ENCODE measurements at regions not wholly inside any gene's neighbourhood (a gene's known extent, or its start where the extent isn't known, plus 50 kb on each side); places are given as distances from the start of the nearest gene placed in this dataset.

DNA sequence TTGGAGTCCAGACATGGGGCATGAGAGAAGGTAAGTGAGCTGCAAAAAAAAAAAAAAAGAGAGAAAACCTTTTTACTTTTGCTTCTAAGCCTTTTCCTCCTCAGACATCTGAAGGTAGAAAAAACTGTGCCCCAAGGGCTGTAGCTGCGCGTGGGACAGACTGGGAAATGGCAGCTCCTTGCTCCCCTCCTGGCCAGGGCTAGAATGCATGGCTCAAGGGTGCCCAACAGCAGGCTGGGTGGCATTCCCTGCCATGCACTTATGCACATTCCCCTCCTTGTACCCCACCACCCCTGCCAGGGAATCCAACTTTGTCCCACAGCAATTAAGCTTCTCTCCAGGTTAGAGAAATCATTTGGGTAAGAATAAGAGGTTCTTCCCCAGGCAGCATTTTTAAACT, 421.2 kb downstream of the TRAM1L1 start:
- Histone ChIP-seq H3K36me3 (no peaks in the 10 kb centered on the region), H3K4me3 (no peak overlapping the region), H3K4me1 (no peaks in the 10 kb centered on the region), H3K9me3 (no peaks in the 10 kb centered on the region), H3K27ac (no peak overlapping the region), H3K27me3 (no peaks in the 10 kb centered on the region)
- TF ChIP-seq, protein P1, sequence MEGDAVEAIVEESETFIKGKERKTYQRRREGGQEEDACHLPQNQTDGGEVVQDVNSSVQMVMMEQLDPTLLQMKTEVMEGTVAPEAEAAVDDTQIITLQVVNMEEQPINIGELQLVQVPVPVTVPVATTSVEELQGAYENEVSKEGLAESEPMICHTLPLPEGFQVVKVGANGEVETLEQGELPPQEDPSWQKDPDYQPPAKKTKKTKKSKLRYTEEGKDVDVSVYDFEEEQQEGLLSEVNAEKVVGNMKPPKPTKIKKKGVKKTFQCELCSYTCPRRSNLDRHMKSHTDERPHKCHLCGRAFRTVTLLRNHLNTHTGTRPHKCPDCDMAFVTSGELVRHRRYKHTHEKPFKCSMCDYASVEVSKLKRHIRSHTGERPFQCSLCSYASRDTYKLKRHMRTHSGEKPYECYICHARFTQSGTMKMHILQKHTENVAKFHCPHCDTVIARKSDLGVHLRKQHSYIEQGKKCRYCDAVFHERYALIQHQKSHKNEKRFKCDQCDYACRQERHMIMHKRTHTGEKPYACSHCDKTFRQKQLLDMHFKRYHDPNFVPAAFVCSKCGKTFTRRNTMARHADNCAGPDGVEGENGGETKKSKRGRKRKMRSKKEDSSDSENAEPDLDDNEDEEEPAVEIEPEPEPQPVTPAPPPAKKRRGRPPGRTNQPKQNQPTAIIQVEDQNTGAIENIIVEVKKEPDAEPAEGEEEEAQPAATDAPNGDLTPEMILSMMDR (IDR thresholded peaks at IDR 0.05), result no peak
- no peak for TF ChIP-seq POLR2AphosphoS5 (IDR thresholded peaks at IDR 0.05)
- WGBS, 2 donors (ENCODE audit: low coverage in 1 of 2), result 79 to 82% methylated on average over 2 of the region's 2 CpGs
- DNase-seq, result no peak
- in situ Hi-C loops (cut with MboI; ENCODE audit: low pct_ligation_motif_present in 1 of 4, low pct_unique_long_range_greater_than_20kb in 1 of 4, low sequenced_read_pairs in 3 of 4) (no loop called here), intact Hi-C loops (cut with DNase I; ENCODE audit: low total_unique reads) (no loop called here)

DNA sequence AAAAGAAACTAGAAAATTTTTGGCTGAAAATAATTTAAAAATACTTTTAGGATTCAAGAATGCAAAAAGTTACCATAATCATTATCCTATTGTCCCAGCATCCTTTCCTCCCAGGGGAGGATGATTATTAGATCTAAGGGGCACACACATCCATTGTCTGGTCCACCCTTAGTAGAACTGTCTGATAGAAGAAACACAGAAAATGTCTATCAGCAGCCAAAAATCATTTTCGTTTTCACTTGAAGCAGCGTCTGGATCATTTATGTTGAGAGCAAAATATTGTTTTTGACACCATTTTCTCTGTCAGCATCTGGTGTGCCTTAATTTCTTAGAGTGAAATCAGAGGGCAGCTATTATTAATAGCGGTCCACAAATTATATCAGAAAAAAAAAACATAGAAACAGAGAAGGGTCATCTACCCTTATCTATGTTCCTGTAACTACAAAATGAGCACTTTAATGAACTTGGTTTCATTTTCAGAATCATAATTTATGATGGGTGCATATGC, 446.3 kb downstream of the TRAM1L1 start:
- H3K27me3 ChIP-seq, result no peaks in the 10 kb centered on the region
- no peak for TF ChIP-seq POLR2AphosphoS5 (IDR thresholded peaks at IDR 0.05)
- no peak for TF ChIP-seq POLR2A (IDR thresholded peaks at IDR 0.05)
- no peak for TF ChIP-seq EP300 (IDR thresholded peaks at IDR 0.05; ENCODE audit: low read depth)
- TF ChIP-seq, protein P1 (IDR thresholded peaks at IDR 0.05), result no peak

DNA sequence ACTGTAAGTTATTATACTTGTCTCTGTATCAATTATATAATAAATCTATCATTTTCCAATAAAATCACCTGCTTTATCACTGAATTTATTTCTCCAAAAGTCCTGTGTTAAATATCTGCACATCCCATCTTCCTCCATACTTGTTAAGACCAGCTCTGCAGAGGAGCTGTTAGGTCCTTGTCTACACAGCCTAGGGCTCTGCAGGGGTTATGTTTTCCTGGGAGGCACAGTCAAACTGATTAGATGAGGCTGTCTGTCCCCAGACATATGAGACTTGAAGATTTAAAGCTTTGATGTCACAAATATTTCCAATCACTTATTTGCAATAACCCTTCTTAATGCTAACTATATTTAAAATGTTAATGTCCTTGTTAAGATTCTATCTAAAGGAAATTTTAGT, 446.8 kb downstream of the TRAM1L1 start:
- in situ Hi-C loops (cut with MboI; ENCODE audit: low pct_ligation_motif_present in 1 of 4, low pct_unique_long_range_greater_than_20kb in 1 of 4, low sequenced_read_pairs in 3 of 4) (no loop called here), intact Hi-C loops (cut with DNase I; ENCODE audit: low total_unique reads) (no loop called here)
- Histone ChIP-seq H3K27me3 (no peaks in the 10 kb centered on the region), H3K27ac (no peak overlapping the region), H3K4me1 (no peaks in the 10 kb centered on the region), H3K9me3 (no peaks in the 10 kb centered on the region), H3K4me3 (no peak overlapping the region), H3K36me3 (no peaks in the 10 kb centered on the region)
- no peak for DNase-seq
- TF ChIP-seq POLR2AphosphoS5 (IDR thresholded peaks at IDR 0.05) (no peak), POLR2A (IDR thresholded peaks at IDR 0.05) (no peak), EP300 (IDR thresholded peaks at IDR 0.05; ENCODE audit: low read depth) (no peak)
- TF ChIP-seq, protein P1 (IDR thresholded peaks at IDR 0.05), result no peak

More for the DNA sequence above, 446.3 kb downstream of the TRAM1L1 start:
- in situ Hi-C loops (cut with MboI; ENCODE audit: low pct_ligation_motif_present in 1 of 4, low pct_unique_long_range_greater_than_20kb in 1 of 4, low sequenced_read_pairs in 3 of 4), result no loop called here
- Histone ChIP-seq H3K27ac (no peak overlapping the region), H3K4me1 (no peaks in the 10 kb centered on the region), H3K36me3 (no peaks in the 10 kb centered on the region), H3K9me3 (no peaks in the 10 kb centered on the region), H3K4me3 (no peak overlapping the region)
- intact Hi-C loops (cut with DNase I; ENCODE audit: low total_unique reads), result no loop called here
- DNase-seq, result no peak
- WGBS, 2 donors (ENCODE audit: low coverage in 1 of 2), result 52 to 69% methylated on average over 3 of the region's 3 CpGs

DNA sequence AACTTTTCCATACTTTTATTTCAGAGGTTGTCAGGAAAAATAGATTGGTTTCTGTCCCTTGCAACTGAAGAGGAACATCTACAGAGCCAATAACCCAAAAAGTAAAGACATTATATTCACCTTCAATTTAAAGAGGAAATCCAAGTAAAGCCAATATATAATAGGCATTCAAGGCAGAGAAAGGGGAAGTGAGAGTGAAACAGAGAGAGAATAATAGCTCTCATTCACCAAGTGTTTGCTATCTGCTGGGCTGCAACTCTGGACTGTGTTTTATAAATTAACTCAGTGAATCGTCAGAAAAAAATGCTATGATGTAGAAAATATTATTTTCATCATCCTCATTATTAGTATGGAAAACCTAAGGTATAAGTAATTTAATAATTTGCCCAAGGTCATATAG, 448.5 kb downstream of the TRAM1L1 start:
- Histone ChIP-seq H3K27me3 (no peaks in the 10 kb centered on the region), H3K27ac (no peak overlapping the region), H3K9me3 (no peaks in the 10 kb centered on the region), H3K4me3 (no peak overlapping the region), H3K4me1 (no peaks in the 10 kb centered on the region), H3K36me3 (no peaks in the 10 kb centered on the region)
- intact Hi-C loops (cut with DNase I; ENCODE audit: low total_unique reads), result no loop called here
- TF ChIP-seq, protein P1 (IDR thresholded peaks at IDR 0.05), result no peak
- TF ChIP-seq POLR2A (IDR thresholded peaks at IDR 0.05), result no peak
- TF ChIP-seq POLR2AphosphoS5 (IDR thresholded peaks at IDR 0.05), result no peak
- no peak for TF ChIP-seq EP300 (IDR thresholded peaks at IDR 0.05; ENCODE audit: low read depth)
- 13 to 15% methylated on average over 1 of the region's 1 CpG for WGBS, 2 donors (ENCODE audit: low coverage in 1 of 2)
- DNase-seq, result no peak
- in situ Hi-C loops (cut with MboI; ENCODE audit: low pct_ligation_motif_present in 1 of 4, low pct_unique_long_range_greater_than_20kb in 1 of 4, low sequenced_read_pairs in 3 of 4), result no loop called here

Measured in transverse colon (tissue), 4 donors.